ENCODE measurements at regions not wholly inside any gene's neighbourhood (a gene's known extent, or its start where the extent isn't known, plus 50 kb on each side); places are given as distances from the start of the nearest gene placed in this dataset.

DNA sequence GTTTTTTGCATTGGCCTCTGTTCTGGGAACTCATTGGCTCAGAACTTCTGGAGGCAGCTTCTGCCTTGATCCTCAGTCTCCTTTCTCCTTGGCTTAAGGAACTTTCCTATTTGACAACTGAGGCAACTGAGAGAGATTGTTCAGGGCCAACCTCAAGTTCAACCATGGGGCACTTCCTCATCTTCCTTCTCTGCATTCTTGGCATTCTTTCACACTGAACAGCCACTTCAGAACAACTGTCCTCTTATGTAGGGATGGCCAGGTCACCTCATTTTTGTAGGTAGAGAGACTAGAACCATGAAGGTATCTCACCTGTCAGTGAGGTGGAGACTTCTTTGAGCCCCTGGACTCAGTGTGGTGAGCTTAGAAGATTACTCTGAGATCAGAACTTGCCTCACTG, 63.0 kb upstream of the NRXN3 start:
- DNase-seq (ENCODE audit: low spot score in 2 of 2) = no peak
- H3K27ac ChIP-seq = no peak overlapping the region
- intact Hi-C loops (cut with DNase I; ENCODE audit: low total_unique reads) = no loop called here
- TF ChIP-seq, protein P1, sequence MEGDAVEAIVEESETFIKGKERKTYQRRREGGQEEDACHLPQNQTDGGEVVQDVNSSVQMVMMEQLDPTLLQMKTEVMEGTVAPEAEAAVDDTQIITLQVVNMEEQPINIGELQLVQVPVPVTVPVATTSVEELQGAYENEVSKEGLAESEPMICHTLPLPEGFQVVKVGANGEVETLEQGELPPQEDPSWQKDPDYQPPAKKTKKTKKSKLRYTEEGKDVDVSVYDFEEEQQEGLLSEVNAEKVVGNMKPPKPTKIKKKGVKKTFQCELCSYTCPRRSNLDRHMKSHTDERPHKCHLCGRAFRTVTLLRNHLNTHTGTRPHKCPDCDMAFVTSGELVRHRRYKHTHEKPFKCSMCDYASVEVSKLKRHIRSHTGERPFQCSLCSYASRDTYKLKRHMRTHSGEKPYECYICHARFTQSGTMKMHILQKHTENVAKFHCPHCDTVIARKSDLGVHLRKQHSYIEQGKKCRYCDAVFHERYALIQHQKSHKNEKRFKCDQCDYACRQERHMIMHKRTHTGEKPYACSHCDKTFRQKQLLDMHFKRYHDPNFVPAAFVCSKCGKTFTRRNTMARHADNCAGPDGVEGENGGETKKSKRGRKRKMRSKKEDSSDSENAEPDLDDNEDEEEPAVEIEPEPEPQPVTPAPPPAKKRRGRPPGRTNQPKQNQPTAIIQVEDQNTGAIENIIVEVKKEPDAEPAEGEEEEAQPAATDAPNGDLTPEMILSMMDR (IDR thresholded peaks at IDR 0.05) = no peak
- TF ChIP-seq POLR2A (IDR thresholded peaks at IDR 0.05) = no peak
- TF ChIP-seq POLR2AphosphoS5 (IDR thresholded peaks at IDR 0.05) = no peak
- H3K27me3 ChIP-seq = no peaks in the 10 kb centered on the region
- H3K4me3 ChIP-seq = no peak overlapping the region
- no peaks in the 10 kb centered on the region for H3K36me3 ChIP-seq
- peaks cover 0 to 10% of the 10 kb centered on the region in 2 donors for H3K9me3 ChIP-seq
- no peaks in the 10 kb centered on the region for H3K4me1 ChIP-seq

DNA sequence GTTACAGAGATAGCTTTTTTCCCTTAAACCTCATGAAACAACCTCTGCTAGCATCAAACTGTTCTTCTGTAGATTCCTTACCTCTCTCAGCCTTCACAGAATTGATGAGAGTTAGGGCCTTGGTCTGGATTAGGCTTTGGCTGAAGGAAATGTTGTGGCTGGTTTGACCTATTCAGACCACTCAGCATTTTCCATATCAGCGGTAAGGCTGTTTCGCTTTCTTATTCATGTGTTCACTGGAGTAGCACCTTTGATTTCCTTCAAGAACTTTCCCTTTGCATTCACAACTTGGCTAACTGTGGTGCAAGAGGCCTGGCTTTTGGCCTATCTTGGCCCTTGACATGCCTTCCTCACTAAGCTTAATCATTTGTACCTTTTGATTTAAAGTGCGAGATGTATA, 50.7 kb upstream of the NRXN3 start:
- no peak for DNase-seq (ENCODE audit: low spot score in 2 of 2)
- intact Hi-C loops (cut with DNase I; ENCODE audit: low total_unique reads) = no loop called here
- no peak for TF ChIP-seq POLR2A (IDR thresholded peaks at IDR 0.05)
- TF ChIP-seq, protein P1 (IDR thresholded peaks at IDR 0.05) = no peak
- TF ChIP-seq POLR2AphosphoS5 (IDR thresholded peaks at IDR 0.05) = no peak
- H3K36me3 ChIP-seq = no peaks in the 10 kb centered on the region
- no peaks in the 10 kb centered on the region for H3K27me3 ChIP-seq
- H3K27ac ChIP-seq = no peak overlapping the region
- peaks cover 0 to 9% of the 10 kb centered on the region in 2 donors for H3K9me3 ChIP-seq
- H3K4me1 ChIP-seq = no peaks in the 10 kb centered on the region
- H3K4me3 ChIP-seq = no peak overlapping the region

Data from breast epithelium (tissue), 4 donors.